CD14-positive monocyte (primary cell): ENCODE measurements at regions not wholly inside any gene's neighbourhood (a gene's known extent, or its start where the extent isn't known, plus 50 kb on each side); places are given as distances from the start of the nearest gene placed in this dataset.
A peak's percentile ranks its signal among the peaks of the same experiment; 100 is the strongest.

Experiments
- DNase-seq, 3 donors: peaks; one replicate each; pipeline ENCODE4 v3.0.0-alpha.2; 2011 to 2022
- H2AFZ ChIP-seq: 2 replicates; pipeline ENCODE4 v1.6.0; 2012; ENCODE audit warnings: mild to moderate bottlenecking, low read depth, low read length, inconsistent platforms; ENCODE audit not compliant: insufficient read depth, poor library complexity, severe bottlenecking
- H3K27ac ChIP-seq, 2 donors: 1 replicate in 1 of 2; 2 replicates in 1 of 2; pipeline ENCODE4 v1.5.1; 2012 to 2013; ENCODE audit warnings: low read length in 2 of 2, control low read depth in 1 of 2, inconsistent platforms in 1 of 2, low read depth in 1 of 2, mild to moderate bottlenecking in 1 of 2
- H3K27me3 ChIP-seq, 2 donors: one replicate each; pipeline versions ENCODE4 v1.6.0 to v1.6.1; 2011 to 2013; ENCODE audit warnings: low read length in 2 of 2; ENCODE audit not compliant: control insufficient read depth in 2 of 2, insufficient read depth in 2 of 2
- H3K36me3 ChIP-seq, 2 donors: replicated peaks in 1 of 2; 1 replicate in 1 of 2; 2 replicates in 1 of 2; pipeline versions ENCODE4 v1.5.1 to v1.6.1; 2012 to 2013; ENCODE audit warnings: low read length in 2 of 2, control low read depth in 1 of 2, inconsistent platforms in 1 of 2, mild to moderate bottlenecking in 1 of 2; ENCODE audit not compliant: insufficient read depth in 2 of 2, control insufficient read depth in 1 of 2
- H3K4me1 ChIP-seq, 2 donors: 1 replicate in 1 of 2; 2 replicates in 1 of 2; pipeline versions ENCODE4 v1.5.1 to v1.6.1; 2012 to 2013; ENCODE audit warnings: low read length in 2 of 2, control low read depth in 1 of 2, inconsistent platforms in 1 of 2, mild to moderate bottlenecking in 1 of 2, moderate library complexity in 1 of 2; ENCODE audit not compliant: insufficient read depth in 2 of 2, control insufficient read depth in 1 of 2
- H3K4me2 ChIP-seq: replicated peaks from 2 replicates; pipeline ENCODE3; 2012; ENCODE audit warnings: low read length, moderate library complexity, mild to moderate bottlenecking; ENCODE audit not compliant: poor library complexity, severe bottlenecking; ENCODE audit errors: extremely low read depth
- H3K4me3 ChIP-seq, 3 experiments: fragments of 200-600 bp in 1 of 3; sonication (generic) in 1 of 3; replicated peaks in 1 of 3; 1 replicate in 2 of 3; 2 replicates in 1 of 3; pipeline ENCODE4 v1.5.1; 2011 to 2013; ENCODE audit warnings: low read length in 3 of 3, mild to moderate bottlenecking in 3 of 3, control low read depth in 2 of 3, low read depth in 2 of 3, inconsistent platforms in 1 of 3, moderate library complexity in 1 of 3
- H3K79me2 ChIP-seq: 2 replicates; pipeline ENCODE4 v1.6.0; 2012; ENCODE audit warnings: mild to moderate bottlenecking, control low read depth, inconsistent platforms, low read length, moderate library complexity; ENCODE audit not compliant: insufficient read depth
- H3K9ac ChIP-seq: 2 replicates; pipeline ENCODE4 v1.6.0; 2017; ENCODE audit warnings: low read length, mild to moderate bottlenecking; ENCODE audit not compliant: insufficient read depth, poor library complexity, severe bottlenecking
- H3K9me3 ChIP-seq, 2 donors: replicated peaks in 1 of 2; 1 replicate in 1 of 2; 2 replicates in 1 of 2; pipeline versions ENCODE4 v1.5.1 to v1.6.1; 2012 to 2013; ENCODE audit warnings: low read length in 2 of 2, control low read depth in 1 of 2; ENCODE audit not compliant: control insufficient read depth in 1 of 2, insufficient read depth in 1 of 2
- H4K20me1 ChIP-seq: 2 replicates; pipeline ENCODE4 v1.6.0; 2012; ENCODE audit warnings: mild to moderate bottlenecking, low read length, control low read depth, moderate library complexity; ENCODE audit not compliant: insufficient read depth
- H3K27ac Mint-ChIP-seq, 7 donors: one replicate each; pipeline ENCODE4 v1.8.0; 2020; ENCODE audit warnings: mild to moderate bottlenecking in 7 of 7, mixed read lengths in 7 of 7, moderate library complexity in 6 of 7, inconsistent platforms in 2 of 7
- H3K27me3 Mint-ChIP-seq, 3 donors: one replicate each; pipeline ENCODE4 v1.8.0; 2021 to 2022; ENCODE audit warnings: low read depth in 3 of 3, mild to moderate bottlenecking in 3 of 3, mixed read lengths in 3 of 3, moderate library complexity in 3 of 3, inconsistent platforms in 1 of 3
- H3K36me3 Mint-ChIP-seq, 2 donors: one replicate each; pipeline ENCODE4 v1.8.0; 2020; ENCODE audit warnings: mixed read lengths in 2 of 2, inconsistent platforms in 1 of 2, mild to moderate bottlenecking in 1 of 2
- H3K4me1 Mint-ChIP-seq: one replicate; pipeline ENCODE4 v1.8.0; 2020; ENCODE audit warnings: mild to moderate bottlenecking, mixed read lengths
- H3K4me3 Mint-ChIP-seq, 2 donors: one replicate each; pipeline ENCODE4 v1.8.0; 2020; ENCODE audit warnings: mild to moderate bottlenecking in 2 of 2, mixed read lengths in 2 of 2, moderate library complexity in 1 of 2
- H3K9me3 Mint-ChIP-seq, 7 donors: one replicate each; pipeline ENCODE4 v1.8.0; 2020 to 2022; ENCODE audit warnings: mixed read lengths in 7 of 7, mild to moderate bottlenecking in 6 of 7, moderate library complexity in 6 of 7, inconsistent platforms in 2 of 7
- CTCF ChIP-seq: fragments of 200-600 bp; IDR thresholded peaks from one replicate; pipeline ENCODE4 v1.8.0; 2022; ENCODE audit warnings: antibody characterized with exemption, mild to moderate bottlenecking
- WGBS: methylation state at CpG from one replicate; pipeline ENCODE4 v1.1.5; 2013; ENCODE audit warnings: missing lambda C conversion rate; ENCODE audit not compliant: insufficient coverage; 5-methylcytosine and 5-hydroxymethylcytosine counted together
- intact Hi-C, 2 donors: fragments of 100-400 bp; cut with micrococcal nuclease; formaldehyde crosslinking; loops; one replicate each; pipeline versions ENCODE4 v1.15.0 to v1.15.1; 2023

GRCh38 chr2:220673151-220673874 is 898.8 kb downstream of the EPHA4 start:
- TF ChIP-seq CTCF, result no peak
- Histone ChIP-seq H3K4me2 (no peak overlapping the region), H3K9ac (no peak overlapping the region), H3K79me2 (no peaks in the 10 kb centered on the region), H3K9me3 (no peaks in the 10 kb centered on the region), H3K27ac (no peak overlapping the region), H3K36me3 (no peaks in the 10 kb centered on the region), H4K20me1 (no peaks in the 10 kb centered on the region), H2AFZ (no peak overlapping the region), H3K4me3 (no peak overlapping the region), H3K4me1 (no peaks in the 10 kb centered on the region), H3K27me3 (no peaks in the 10 kb centered on the region)
- H3K36me3 Mint-ChIP-seq, result no peaks in the 10 kb centered on the region
- no peaks in the 10 kb centered on the region for H3K27me3 Mint-ChIP-seq
- no peak for DNase-seq
- no peaks in the 10 kb centered on the region for H3K4me1 Mint-ChIP-seq
- H3K9me3 Mint-ChIP-seq, result peaks cover 0 to 3% (median 0%) of the 10 kb centered on the region in 7 donors
- peak overlapping the region in 1 of 7 donors; percentile 26 for H3K27ac Mint-ChIP-seq
- intact Hi-C loops, result no loop called here
- no peak overlapping the region for H3K4me3 Mint-ChIP-seq
- 94% methylated on average over 5 of the region's 7 CpGs for WGBS

GRCh38 chr2:220674033-220674432 is 898.1 kb downstream of the EPHA4 start:
- peaks cover 0 to 3% (median 0%) of the 10 kb centered on the region in 7 donors for H3K9me3 Mint-ChIP-seq
- H2AFZ ChIP-seq, result no peak overlapping the region
- H3K27ac Mint-ChIP-seq, result no peak overlapping the region
- H3K36me3 ChIP-seq, result no peaks in the 10 kb centered on the region
- H3K27ac ChIP-seq, result no peak overlapping the region
- H3K79me2 ChIP-seq, result no peaks in the 10 kb centered on the region
- H3K36me3 Mint-ChIP-seq, result no peaks in the 10 kb centered on the region
- no peaks in the 10 kb centered on the region for H4K20me1 ChIP-seq
- H3K9me3 ChIP-seq, result no peaks in the 10 kb centered on the region
- no CpG with 5 or more reads among the region's 3 CpGs for WGBS
- no peaks in the 10 kb centered on the region for H3K4me1 Mint-ChIP-seq
- no peak overlapping the region for H3K4me2 ChIP-seq
- intact Hi-C loops, result no loop called here
- H3K4me1 ChIP-seq, result no peaks in the 10 kb centered on the region
- H3K4me3 Mint-ChIP-seq, result no peak overlapping the region
- no peak overlapping the region for H3K4me3 ChIP-seq
- no peaks in the 10 kb centered on the region for H3K27me3 ChIP-seq
- H3K27me3 Mint-ChIP-seq, result peaks cover 0 to under 1% (median 0%) of the 10 kb centered on the region in 3 donors
- no peak overlapping the region for H3K9ac ChIP-seq
- TF ChIP-seq CTCF, result no peak
- no peak for DNase-seq
